Mucosa of descending colon (tissue), 3 donors: ENCODE measurements at regions not wholly inside any gene's neighbourhood (a gene's known extent, or its start where the extent isn't known, plus 50 kb on each side); places are given as distances from the start of the nearest gene placed in this dataset.

Experiments
- ATAC-seq: fragments of 200-7000 bp; cut with Tn5 transposase; one replicate; pipeline ENCODE4 v1.9.1; 2020; ENCODE audit warnings: mild to moderate bottlenecking, moderate library complexity
- DNase-seq, 3 donors: peaks; one replicate each; pipeline ENCODE4 v3.0.0-alpha.2; 2020
- H3K36me3 ChIP-seq: fragments of 200-600 bp; one replicate; pipeline ENCODE4 v1.8.0; 2021; ENCODE audit warnings: low read depth, mild to moderate bottlenecking
- H3K4me1 ChIP-seq: fragments of 200-600 bp; one replicate; pipeline ENCODE4 v1.8.0; 2021; ENCODE audit warnings: low read depth, mild to moderate bottlenecking
- H3K4me3 ChIP-seq: fragments of 200-600 bp; one replicate; pipeline ENCODE4 v1.8.0; 2021; ENCODE audit warnings: mild to moderate bottlenecking
- H3K9me3 ChIP-seq: fragments of 200-600 bp; one replicate; pipeline ENCODE4 v1.8.0; 2021; ENCODE audit warnings: mild to moderate bottlenecking
- CTCF ChIP-seq: fragments of 200-600 bp; IDR thresholded peaks from one replicate; pipeline ENCODE4 v1.8.0; 2022; ENCODE audit warnings: antibody characterized with exemption, mild to moderate bottlenecking
- intact Hi-C, 2 donors: fragments of 100-400 bp; cut with DNase I in 1 of 2; cut with micrococcal nuclease in 1 of 2; formaldehyde crosslinking; loops; one replicate each; pipeline versions ENCODE4 v1.11.0 to v1.11.1; 2022; cut with DNase I, micrococcal nuclease
- donor health status: DM: no; HTN: no; CAD: no; lungs with moderate emphysema.
- donor health status: DM: no; HTN: no; CAD: no.
- donor health status: DM: no; HTN: yes; CAD: no.

GRCh38 chr12:40551466-40551865, 140.8 kb upstream of the CNTN1 start:
- intact Hi-C loops: no loop called here
- Histone ChIP-seq H3K9me3 (no peaks in the 10 kb centered on the region), H3K4me1 (no peaks in the 10 kb centered on the region), H3K4me3 (no peak overlapping the region), H3K36me3 (no peaks in the 10 kb centered on the region)
- no peak for TF ChIP-seq CTCF
- DNase-seq (no peak), ATAC-seq (no peak)

- intact Hi-C loops: no loop called here
These were observed 139.4 kb upstream of the CNTN1 start for GRCh38 chr12:40552868-40553267.

DNA sequence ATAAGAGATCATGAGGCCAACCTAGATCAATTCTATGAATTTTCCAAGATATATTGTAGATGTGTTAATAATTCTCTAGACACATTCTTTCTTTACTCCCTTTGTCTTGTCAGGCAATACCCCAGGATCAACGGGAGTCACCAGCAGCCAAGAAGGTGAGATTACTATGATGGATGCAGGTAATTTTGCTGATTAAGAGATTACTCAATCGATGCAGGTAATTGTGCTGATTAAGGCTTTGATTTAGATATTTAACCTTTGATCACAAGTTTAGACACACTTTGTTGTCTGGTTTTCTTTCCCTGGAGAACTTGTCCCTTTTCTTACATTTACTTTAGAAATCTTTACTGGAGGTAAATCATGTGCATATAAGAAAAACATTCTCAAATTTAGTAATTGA, 134.3 kb upstream of the CNTN1 start:
- Histone ChIP-seq H3K36me3 (no peaks in the 10 kb centered on the region), H3K9me3 (no peaks in the 10 kb centered on the region), H3K4me3 (no peak overlapping the region), H3K4me1 (no peaks in the 10 kb centered on the region)
- TF ChIP-seq CTCF: no peak
- DNase-seq (no peak), ATAC-seq (no peak)
- intact Hi-C loops: no loop called here

More at GRCh38 chr12:40552868-40553267, 139.4 kb upstream of the CNTN1 start:
- DNase-seq (no peak), ATAC-seq (no peak)
- TF ChIP-seq CTCF: no peak
- H3K36me3 ChIP-seq: no peaks in the 10 kb centered on the region
- H3K4me3 ChIP-seq: no peak overlapping the region
- no peaks in the 10 kb centered on the region for H3K4me1 ChIP-seq
- no peaks in the 10 kb centered on the region for H3K9me3 ChIP-seq

GRCh38 chr12:40559865-40560264, 132.4 kb upstream of the CNTN1 start:
- no peak for ATAC-seq
- DNase-seq: no peak

DNA sequence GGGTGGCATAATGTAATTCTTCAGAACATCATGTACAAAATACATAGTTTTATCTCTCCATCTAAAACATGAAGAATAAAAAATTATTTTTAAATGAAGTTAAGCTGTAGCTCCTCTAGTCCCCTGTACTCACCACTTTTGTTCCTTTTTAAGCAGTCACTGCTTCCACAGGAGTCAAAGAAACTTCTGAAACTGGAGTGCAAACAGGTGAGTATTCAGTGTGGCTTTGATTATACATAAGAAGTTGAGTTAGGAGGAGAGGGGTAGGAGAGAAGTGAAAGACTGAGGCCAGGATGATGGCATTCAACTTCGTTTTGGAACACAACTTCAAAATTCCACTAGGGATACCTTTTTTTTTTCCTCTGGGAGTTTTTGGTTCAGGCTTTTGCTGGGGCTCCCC, 131.4 kb upstream of the CNTN1 start:
- DNase-seq (no peak), ATAC-seq (no peak)
- H3K4me3 ChIP-seq: no peak overlapping the region
- TF ChIP-seq CTCF: no peak
- H3K9me3 ChIP-seq: no peaks in the 10 kb centered on the region
- no peaks in the 10 kb centered on the region for H3K36me3 ChIP-seq
- no peaks in the 10 kb centered on the region for H3K4me1 ChIP-seq
- intact Hi-C loops: no loop called here

More at GRCh38 chr12:40559865-40560264, 132.4 kb upstream of the CNTN1 start:
- H3K36me3 ChIP-seq: no peaks in the 10 kb centered on the region
- intact Hi-C loops: no loop called here
- TF ChIP-seq CTCF: no peak
- no peaks in the 10 kb centered on the region for H3K4me1 ChIP-seq
- no peak overlapping the region for H3K4me3 ChIP-seq
- H3K9me3 ChIP-seq: no peaks in the 10 kb centered on the region

DNA sequence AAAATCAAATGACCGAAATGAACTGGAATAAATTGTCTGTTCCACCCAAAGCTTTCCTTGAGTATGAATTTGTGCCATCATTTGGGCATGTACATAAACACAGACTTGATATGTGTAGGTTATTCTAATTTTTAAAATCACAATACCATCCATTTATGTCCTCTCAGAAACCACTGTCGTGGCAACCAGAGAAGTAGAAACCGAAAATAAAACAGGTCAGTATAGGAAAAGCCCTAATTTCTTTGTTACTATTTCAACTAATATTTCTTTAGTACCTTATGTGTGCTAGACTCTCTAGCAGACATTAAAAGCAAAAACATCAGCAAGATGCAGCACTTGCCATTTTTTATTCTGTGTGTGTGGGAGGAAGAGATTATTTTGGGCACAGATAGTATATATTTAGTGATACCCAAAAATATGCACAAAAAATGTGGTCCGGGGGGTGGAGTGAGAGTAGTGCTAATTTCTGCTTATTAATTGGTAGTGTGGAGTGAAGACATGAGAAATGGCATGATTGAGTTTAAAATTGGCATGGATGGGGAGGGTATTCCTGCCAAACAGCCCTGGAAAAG, 130.8 kb upstream of the CNTN1 start:
- Histone ChIP-seq H3K36me3 (no peaks in the 10 kb centered on the region), H3K4me3 (no peak overlapping the region), H3K9me3 (no peaks in the 10 kb centered on the region), H3K4me1 (no peaks in the 10 kb centered on the region)
- TF ChIP-seq CTCF: no peak
- DNase-seq: no peak
- intact Hi-C loops: no loop called here
- no peak for ATAC-seq
